ENCODE measurements at regions not wholly inside any gene's neighbourhood (a gene's known extent, or its start where the extent isn't known, plus 50 kb on each side); places are given as distances from the start of the nearest gene placed in this dataset.
"Not testable (repeated sequence)": the region's sequence is repeated elsewhere in the genome, so short reads cannot be mapped to it uniquely, and the experiment has no call there.

- peaks cover 3% of the 10 kb centered on the region for H3K36me3 ChIP-seq (ENCODE audit: insufficient read depth, low read length)
- H3K9me3 ChIP-seq (ENCODE audit: control insufficient read depth, insufficient read depth, low read length), result peaks cover 4% of the 10 kb centered on the region
- no peak overlapping the region for H3K9ac ChIP-seq (ENCODE audit: low read depth, low read length)
Observed at GRCh38 chrX:13397878-13398818, 78.3 kb upstream of the ATXN3L start.

GRCh38 chrX:13396924-13397323 lies 77.1 kb upstream of the ATXN3L start:
- H3K9me3 ChIP-seq (ENCODE audit: control insufficient read depth, insufficient read depth, low read length), result peaks cover 4% of the 10 kb centered on the region
- no peak overlapping the region for H3K9ac ChIP-seq (ENCODE audit: low read depth, low read length)
- peaks cover 12% of the 10 kb centered on the region for H3K4me1 ChIP-seq (ENCODE audit: insufficient read depth, low read length)
- peaks cover 3% of the 10 kb centered on the region for H3K36me3 ChIP-seq (ENCODE audit: insufficient read depth, low read length)

More at GRCh38 chrX:13397878-13398818, 78.3 kb upstream of the ATXN3L start:
- H3K4me1 ChIP-seq (ENCODE audit: insufficient read depth, low read length), result peaks cover 12% of the 10 kb centered on the region

- Histone ChIP-seq H3K36me3 (ENCODE audit: insufficient read depth, low read length) (no peaks in the 10 kb centered on the region), H3K4me1 (ENCODE audit: insufficient read depth, low read length) (no peaks in the 10 kb centered on the region), H3K9me3 (ENCODE audit: control insufficient read depth, insufficient read depth, low read length) (no peaks in the 10 kb centered on the region; the same call in 1 of the 2 replicates), H3K9ac (ENCODE audit: low read depth, low read length) (no peak overlapping the region)
Observed at GRCh38 chrX:13389501-13389900, 69.6 kb upstream of the ATXN3L start.

- no peaks in the 10 kb centered on the region; the same call in 1 of the 2 replicates for H3K9me3 ChIP-seq (ENCODE audit: control insufficient read depth, insufficient read depth, low read length)
- no peak overlapping the region for H3K9ac ChIP-seq (ENCODE audit: low read depth, low read length)
- H3K4me1 ChIP-seq (ENCODE audit: insufficient read depth, low read length), result peaks cover 5% of the 10 kb centered on the region; the same call in 1 of the 2 replicates
- H3K36me3 ChIP-seq (ENCODE audit: insufficient read depth, low read length), result no peaks in the 10 kb centered on the region
Observed at GRCh38 chrX:13387666-13388494, 68.0 kb upstream of the ATXN3L start.

GRCh38 chrX:13386636-13387035 lies 66.8 kb upstream of the ATXN3L start:
- H3K36me3 ChIP-seq (ENCODE audit: insufficient read depth, low read length), result no peaks in the 10 kb centered on the region
- H3K9me3 ChIP-seq (ENCODE audit: control insufficient read depth, insufficient read depth, low read length), result no peaks in the 10 kb centered on the region; the same call in 1 of the 2 replicates
- H3K4me1 ChIP-seq (ENCODE audit: insufficient read depth, low read length), result peaks cover 5% of the 10 kb centered on the region; the same call in 1 of the 2 replicates
- H3K9ac ChIP-seq (ENCODE audit: low read depth, low read length), result no peak overlapping the region

GRCh38 chrX:13386092-13386491 lies 66.2 kb upstream of the ATXN3L start:
- peaks cover 5% of the 10 kb centered on the region; the same call in 1 of the 2 replicates for H3K4me1 ChIP-seq (ENCODE audit: insufficient read depth, low read length)

GRCh38 chrX:13383907-13384306 lies 64.1 kb upstream of the ATXN3L start:
- no peaks in the 10 kb centered on the region for H3K9me3 ChIP-seq (ENCODE audit: control insufficient read depth, insufficient read depth, low read length)
- no peak overlapping the region for H3K9ac ChIP-seq (ENCODE audit: low read depth, low read length)
- H3K4me1 ChIP-seq (ENCODE audit: insufficient read depth, low read length), result peaks cover 5% of the 10 kb centered on the region; the same call in 1 of the 2 replicates
- no peaks in the 10 kb centered on the region for H3K36me3 ChIP-seq (ENCODE audit: insufficient read depth, low read length)

More at GRCh38 chrX:13386092-13386491, 66.2 kb upstream of the ATXN3L start:
- Histone ChIP-seq H3K36me3 (ENCODE audit: insufficient read depth, low read length) (no peaks in the 10 kb centered on the region), H3K9ac (ENCODE audit: low read depth, low read length) (no peak overlapping the region), H3K9me3 (ENCODE audit: control insufficient read depth, insufficient read depth, low read length) (no peaks in the 10 kb centered on the region; the same call in 1 of the 2 replicates)

- no peaks in the 10 kb centered on the region for H3K9me3 ChIP-seq (ENCODE audit: control insufficient read depth, insufficient read depth, low read length)
- H3K9ac ChIP-seq (ENCODE audit: low read depth, low read length), result no peak overlapping the region
- no peaks in the 10 kb centered on the region for H3K36me3 ChIP-seq (ENCODE audit: insufficient read depth, low read length)
- H3K4me1 ChIP-seq (ENCODE audit: insufficient read depth, low read length), result peaks cover 5% of the 10 kb centered on the region; the same call in 1 of the 2 replicates
Observed at GRCh38 chrX:13381514-13381913, 61.7 kb upstream of the ATXN3L start.

GRCh38 chrX:13380211-13380610 lies 60.4 kb upstream of the ATXN3L start:
- no peaks in the 10 kb centered on the region for H3K9me3 ChIP-seq (ENCODE audit: control insufficient read depth, insufficient read depth, low read length)
- no peaks in the 10 kb centered on the region for H3K36me3 ChIP-seq (ENCODE audit: insufficient read depth, low read length)
- H3K9ac ChIP-seq (ENCODE audit: low read depth, low read length), result no peak overlapping the region
- peaks cover 5% of the 10 kb centered on the region; the same call in 1 of the 2 replicates for H3K4me1 ChIP-seq (ENCODE audit: insufficient read depth, low read length)

- H3K36me3 ChIP-seq (ENCODE audit: insufficient read depth, low read length); H3K9me3 ChIP-seq (ENCODE audit: control insufficient read depth, insufficient read depth, low read length); H3K9ac ChIP-seq (ENCODE audit: low read depth, low read length): not testable (repeated sequence)
Observed at GRCh38 chrX:13378562-13379518, 59.0 kb upstream of the ATXN3L start.

GRCh38 chrX:13377550-13377934 lies 57.7 kb upstream of the ATXN3L start:
- Histone ChIP-seq H3K9me3 (ENCODE audit: control insufficient read depth, insufficient read depth, low read length) (no peaks in the 10 kb centered on the region), H3K9ac (ENCODE audit: low read depth, low read length) (no peak overlapping the region), H3K36me3 (ENCODE audit: insufficient read depth, low read length) (no peaks in the 10 kb centered on the region), H3K4me1 (ENCODE audit: insufficient read depth, low read length) (no peaks in the 10 kb centered on the region)

More at GRCh38 chrX:13378562-13379518, 59.0 kb upstream of the ATXN3L start:
- not testable (repeated sequence) for H3K4me1 ChIP-seq (ENCODE audit: insufficient read depth, low read length)

GRCh38 chrX:13376857-13377549 lies 57.1 kb upstream of the ATXN3L start:
- Histone ChIP-seq H3K4me1 (ENCODE audit: insufficient read depth, low read length) (no peaks in the 10 kb centered on the region), H3K9ac (ENCODE audit: low read depth, low read length) (no peak overlapping the region), H3K9me3 (ENCODE audit: control insufficient read depth, insufficient read depth, low read length) (no peaks in the 10 kb centered on the region), H3K36me3 (ENCODE audit: insufficient read depth, low read length) (no peaks in the 10 kb centered on the region)

GRCh38 chrX:13375596-13375995 lies 55.7 kb upstream of the ATXN3L start:
- not testable (repeated sequence) for H3K36me3 ChIP-seq (ENCODE audit: insufficient read depth, low read length); H3K4me1 ChIP-seq (ENCODE audit: insufficient read depth, low read length); H3K9me3 ChIP-seq (ENCODE audit: control insufficient read depth, insufficient read depth, low read length); H3K9ac ChIP-seq (ENCODE audit: low read depth, low read length)
